OCI-LY1 (cell line): ENCODE measurements at regions not wholly inside any gene's neighbourhood (a gene's known extent, or its start where the extent isn't known, plus 50 kb on each side); places are given as distances from the start of the nearest gene placed in this dataset.

Experiments
- EZH2 ChIP-seq: fragments of 200-600 bp; sonication (generic), shearing (Covaris generic); IDR thresholded peaks from 2 replicates; pipeline ENCODE4 v1.8.0; 2017; ENCODE audit warnings: borderline replicate concordance, mixed run types, mild to moderate bottlenecking, antibody characterized with exemption, low read length, moderate library complexity, mixed read lengths
- TF ChIP-seq, protein P1 (sequence below): fragments of 200-600 bp; sonication (generic), shearing (Covaris generic); IDR thresholded peaks from 2 replicates; pipeline ENCODE4 v1.5.1; 2017; ENCODE audit warnings: mild to moderate bottlenecking, antibody characterized with exemption, low read length, moderate library complexity, mixed read lengths

DNA sequence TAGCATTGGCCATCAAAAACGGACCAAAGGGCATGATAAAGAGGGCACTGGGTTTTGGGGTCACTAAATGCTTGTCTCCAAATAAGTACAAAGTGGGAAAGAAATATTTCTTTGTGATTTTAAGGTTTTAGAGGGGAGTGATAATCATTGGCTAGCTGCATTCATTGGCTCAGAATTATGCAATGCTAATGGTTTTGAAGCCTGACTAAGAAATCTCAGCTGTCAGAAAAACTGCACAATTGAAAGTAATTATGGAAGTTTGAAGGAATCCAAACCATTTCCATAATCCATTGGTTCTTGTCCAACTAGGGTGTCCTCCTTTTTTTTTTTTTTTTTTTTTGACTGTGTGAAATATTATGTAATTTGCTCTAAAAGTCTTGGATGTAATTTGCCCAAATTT is 88.2 kb upstream of the ARGLU1 start:
- TF ChIP-seq, protein P1, sequence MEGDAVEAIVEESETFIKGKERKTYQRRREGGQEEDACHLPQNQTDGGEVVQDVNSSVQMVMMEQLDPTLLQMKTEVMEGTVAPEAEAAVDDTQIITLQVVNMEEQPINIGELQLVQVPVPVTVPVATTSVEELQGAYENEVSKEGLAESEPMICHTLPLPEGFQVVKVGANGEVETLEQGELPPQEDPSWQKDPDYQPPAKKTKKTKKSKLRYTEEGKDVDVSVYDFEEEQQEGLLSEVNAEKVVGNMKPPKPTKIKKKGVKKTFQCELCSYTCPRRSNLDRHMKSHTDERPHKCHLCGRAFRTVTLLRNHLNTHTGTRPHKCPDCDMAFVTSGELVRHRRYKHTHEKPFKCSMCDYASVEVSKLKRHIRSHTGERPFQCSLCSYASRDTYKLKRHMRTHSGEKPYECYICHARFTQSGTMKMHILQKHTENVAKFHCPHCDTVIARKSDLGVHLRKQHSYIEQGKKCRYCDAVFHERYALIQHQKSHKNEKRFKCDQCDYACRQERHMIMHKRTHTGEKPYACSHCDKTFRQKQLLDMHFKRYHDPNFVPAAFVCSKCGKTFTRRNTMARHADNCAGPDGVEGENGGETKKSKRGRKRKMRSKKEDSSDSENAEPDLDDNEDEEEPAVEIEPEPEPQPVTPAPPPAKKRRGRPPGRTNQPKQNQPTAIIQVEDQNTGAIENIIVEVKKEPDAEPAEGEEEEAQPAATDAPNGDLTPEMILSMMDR: no peak
- TF ChIP-seq EZH2: no peak
